ENCODE measurements at regions not wholly inside any gene's neighbourhood (a gene's known extent, or its start where the extent isn't known, plus 50 kb on each side); places are given as distances from the start of the nearest gene placed in this dataset.

- TF ChIP-seq CTCF (IDR thresholded peaks at IDR 0.05), result no peak
- TF ChIP-seq POLR2A (IDR thresholded peaks at IDR 0.05), result no peak
- no peak for TF ChIP-seq EP300 (IDR thresholded peaks at IDR 0.05)
- TF ChIP-seq POLR2AphosphoS5 (IDR thresholded peaks at IDR 0.05), result no peak
Observed at GRCh38 chr10:57624066-57624465, 643.6 kb downstream of the IPMK start.

Measured in sigmoid colon (tissue), 4 donors.